K562 (cell line): ENCODE measurements at regions not wholly inside any gene's neighbourhood (a gene's known extent, or its start where the extent isn't known, plus 50 kb on each side); places are given as distances from the start of the nearest gene placed in this dataset.

Experiments used
- ATAC-seq: fragments of 200-7000 bp; cut with Tn5 transposase; 3 replicates; pipeline ENCODE4 v1.9.1; 2020; ENCODE audit warnings: moderate library complexity
- BruUV-seq: library from RNA; stranded (reverse); fragments of 400-500 nt; replicated peaks from 2 replicates; lab custom pipeline; 2021; lab: Mats Ljungman, UMichigan
- CTCF ChIA-PET: fragments of 300-600 bp; formaldehyde crosslinking; extraction: SDS; loops from one replicate; lab custom pipeline; 2021; ENCODE audit warnings: low intra/inter-chr PET ratio; lab: Yijun Ruan, JAX
- POLR2A ChIA-PET: fragments of 300-600, 350-650 bp; sonication (Branson Sonifier 250); formaldehyde crosslinking; extraction: SDS; loops from one replicate; lab custom pipeline; 2021; ENCODE audit warnings: antibody characterized with exemption, inconsistent platforms; lab: Yijun Ruan, JAX
- DNase-seq, 4 experiments: peaks; one replicate each; pipeline versions ENCODE4 v3.0.0 to v3.0.0-alpha.2; 2011 to 2018; ENCODE audit warnings: low spot score in 3 of 4, mixed read lengths in 3 of 4; ENCODE audit errors: extremely low read depth in 1 of 4
- FAIRE-seq: peaks from 2 replicates; lab custom pipeline; 2011; peaks lifted over from hg19 to GRCh38; lab: Jason Lieb, UNC
- H2AFZ ChIP-seq: 2 replicates; pipeline ENCODE4 v1.6.0; 2011; ENCODE audit warnings: low read depth, low read length, control low read depth, inconsistent platforms
- H3K27ac ChIP-seq: fragments of 200-600 bp; 3 replicates; pipeline ENCODE4 v1.8.0; 2011; ENCODE audit warnings: low read depth, mild to moderate bottlenecking, control low read depth, inconsistent platforms, low read length, moderate library complexity, mixed read lengths; ENCODE audit errors: extremely low read depth
- H3K27me3 ChIP-seq, 2 experiments: fragments of 300-600 bp in 1 of 2; 2 replicates in 1 of 2; 3 replicates in 1 of 2; pipeline versions ENCODE4 v1.6.0 to v1.8.0; 2011; ENCODE audit warnings: inconsistent platforms in 2 of 2, low read length in 2 of 2, mild to moderate bottlenecking in 1 of 2, mixed read lengths in 1 of 2, moderate library complexity in 1 of 2; ENCODE audit not compliant: control insufficient read depth in 2 of 2, insufficient read depth in 2 of 2
- H3K36me3 ChIP-seq: fragments of 300-600 bp; 3 replicates; pipeline ENCODE4 v1.8.0; 2011; ENCODE audit warnings: mild to moderate bottlenecking, low read length, inconsistent platforms; ENCODE audit not compliant: control insufficient read depth, insufficient read depth
- H3K4me1 ChIP-seq, 2 experiments: fragments of 200-600 bp in 1 of 2; replicated peaks in 1 of 2; 2 replicates in 1 of 2; 3 replicates in 1 of 2; pipeline versions ENCODE4 v1.5.1 to v1.8.0; 2011; ENCODE audit warnings: inconsistent platforms in 2 of 2, low read length in 2 of 2, mild to moderate bottlenecking in 1 of 2, mixed read lengths in 1 of 2, moderate library complexity in 1 of 2; ENCODE audit not compliant: control insufficient read depth in 2 of 2, insufficient read depth in 2 of 2
- H3K4me2 ChIP-seq: 2 replicates; pipeline ENCODE4 v1.6.1; 2011; ENCODE audit warnings: low read length, control low read depth, inconsistent platforms, mixed read lengths; ENCODE audit not compliant: insufficient read depth
- H3K4me3 ChIP-seq: fragments of 200-600 bp; sonication (generic), shearing (Covaris generic); 2 replicates; pipeline ENCODE4 v1.5.1; 2016; ENCODE audit warnings: control low read depth, inconsistent platforms
- H3K79me2 ChIP-seq: fragments of 200-600 bp; 3 replicates; pipeline ENCODE4 v1.8.0; 2011; ENCODE audit warnings: low read length, inconsistent platforms; ENCODE audit not compliant: control insufficient read depth, insufficient read depth
- H3K9ac ChIP-seq, 2 experiments: 2 replicates each; pipeline versions ENCODE4 v1.6.0 to v1.6.1; 2011; ENCODE audit warnings: low read depth in 2 of 2, low read length in 2 of 2, control low read depth in 1 of 2, inconsistent platforms in 1 of 2, mild to moderate bottlenecking in 1 of 2, mixed read lengths in 1 of 2; ENCODE audit not compliant: insufficient read depth in 1 of 2
- H3K9me1 ChIP-seq: one replicate; pipeline ENCODE4 v1.6.0; 2011; ENCODE audit warnings: inconsistent platforms, mild to moderate bottlenecking, low read length, moderate library complexity; ENCODE audit not compliant: control insufficient read depth, insufficient read depth
- H3K9me3 ChIP-seq: replicated peaks from 2 replicates; pipeline ENCODE4 v1.5.1; 2011; ENCODE audit warnings: low read depth, low read length, inconsistent platforms; ENCODE audit not compliant: control insufficient read depth, insufficient read depth
- H4K20me1 ChIP-seq: replicated peaks from 2 replicates; pipeline ENCODE4 v1.6.1; 2011; ENCODE audit warnings: low read length, inconsistent platforms, mixed read lengths; ENCODE audit not compliant: control insufficient read depth, insufficient read depth
- FOSL1 ChIP-seq: fragments of 200-800 bp; sonication (Bioruptor generic); conservative IDR thresholded peaks from 2 replicates; pipeline ENCODE4 v1.6.1; 2016; ENCODE audit warnings: missing genetic modification characterization, missing compliant biosample characterization
- HOMEZ ChIP-seq: fragments of 250-450 bp; sonication (Bioruptor Pico); IDR thresholded peaks from 2 replicates; pipeline ENCODE4 v1.4.0; 2020; ENCODE audit warnings: mild to moderate bottlenecking, moderate library complexity
- WGBS: fragments of 100-300 bp; shearing (Covaris generic); methylation state at CpG from one replicate; pipeline ENCODE4 v1.1.6; 2016; ENCODE audit warnings: low coverage, mixed read lengths; ENCODE audit not compliant: insufficient coverage; ENCODE audit errors: missing lambda C conversion rate; 5-methylcytosine and 5-hydroxymethylcytosine counted together
- in situ Hi-C: fragments of 300-500 bp; cut with MboI; formaldehyde crosslinking; loops from 4 replicates; pipeline ENCODE4 v1.15.0; 2018; ENCODE audit warnings: inconsistent platforms, mixed read lengths
- intact Hi-C: fragments of 100-400 bp; cut with micrococcal nuclease; formaldehyde crosslinking; loops from 2 replicates; pipeline ENCODE4 v1.14.2; 2022

- Histone ChIP-seq H3K4me2 (no peak overlapping the region), H3K36me3 (no peaks in the 10 kb centered on the region), H2AFZ (no peak overlapping the region), H3K9me1 (no peaks in the 10 kb centered on the region), H3K9me3 (no peaks in the 10 kb centered on the region), H3K27me3 (no peaks in the 10 kb centered on the region), H3K27ac (no peak overlapping the region), H3K4me3 (no peak overlapping the region), H3K4me1 (peaks cover 0 to 7% of the 10 kb centered on the region in 2 experiments; a peak in 1 of 5 replicates), H4K20me1 (no peaks in the 10 kb centered on the region), H3K9ac (no peak overlapping the region), H3K79me2 (no peaks in the 10 kb centered on the region)
- DNase-seq (no peak), ATAC-seq (no peak), FAIRE-seq (no peak)
- 0% methylated on average over 1 of the region's 1 CpG for WGBS
- CTCF ChIA-PET: no interaction called here
- TF ChIP-seq HOMEZ (no peak), FOSL1 (tag) (peak; percentile 7; the same call in 1 of the 2 replicates)
- intact Hi-C loops: no loop called here
- in situ Hi-C loops: no loop called here
- BruUV-seq: no TSS peak
- POLR2A ChIA-PET: interaction anchor here (0.8 kb wide), 1 partner anchor 8 kb away, joined by 3 read pairs; no protein-coding TSS in a partner anchor
Measured at GRCh38 chr2:190791976-190792575, 88.5 kb upstream of the GLS start.
